Endothelial cell of umbilical vein (primary cell): ENCODE measurements at regions not wholly inside any gene's neighbourhood (a gene's known extent, or its start where the extent isn't known, plus 50 kb on each side); places are given as distances from the start of the nearest gene placed in this dataset.

ENCODE experiments used
- BruUV-seq: library from RNA; stranded (reverse); fragments of 400-500 nt; replicated peaks from 2 replicates; lab custom pipeline; 2021; lab: Mats Ljungman, UMichigan
- CTCF ChIA-PET: fragments of 300-600, 350-600 bp; sonication (Branson Sonifier 250); formaldehyde crosslinking; loops from one replicate; lab custom pipeline; 2021; ENCODE audit warnings: antibody characterized with exemption, inconsistent platforms; lab: Charles Lee
- POLR2A ChIA-PET: fragments of 300-600, 350-600 bp; sonication (Branson Sonifier 250); formaldehyde crosslinking; loops from one replicate; lab custom pipeline; 2021; ENCODE audit warnings: antibody characterized with exemption, inconsistent platforms; lab: Charles Lee
- DNase-seq: peaks from one replicate; pipeline ENCODE4 v3.0.0-alpha.2; 2011; ENCODE audit warnings: low read depth, low spot score
- FAIRE-seq: peaks from 2 replicates; lab custom pipeline; 2011; peaks lifted over from hg19 to GRCh38; lab: Jason Lieb, UNC
- H2AFZ ChIP-seq: 2 replicates; pipeline ENCODE4 v1.6.0; 2012; ENCODE audit warnings: low read depth, low read length, control low read depth, inconsistent platforms
- H3K27ac ChIP-seq: 2 replicates; pipeline ENCODE4 v1.5.1; 2011; ENCODE audit warnings: low read depth, mild to moderate bottlenecking, control low read depth, low read length, moderate library complexity; ENCODE audit not compliant: insufficient read depth
- H3K27me3 ChIP-seq, 2 experiments: 2 replicates each; pipeline versions ENCODE4 v1.6.0 to v1.6.1; 2011; ENCODE audit warnings: low read length in 2 of 2, mixed read lengths in 1 of 2; ENCODE audit not compliant: control insufficient read depth in 2 of 2, insufficient read depth in 2 of 2
- H3K36me3 ChIP-seq, 2 experiments: 2 replicates in 1 of 2; 3 replicates in 1 of 2; pipeline ENCODE4 v1.5.1; 2011; ENCODE audit warnings: low read length in 2 of 2, mild to moderate bottlenecking in 1 of 2, moderate library complexity in 1 of 2; ENCODE audit not compliant: control insufficient read depth in 2 of 2, insufficient read depth in 2 of 2; ENCODE audit errors: extremely low read depth in 1 of 2
- H3K4me1 ChIP-seq: 3 replicates; pipeline ENCODE4 v1.5.1; 2011; ENCODE audit warnings: mild to moderate bottlenecking, low read length; ENCODE audit not compliant: control insufficient read depth, insufficient read depth; ENCODE audit errors: extremely low read depth
- H3K4me2 ChIP-seq: 2 replicates; pipeline ENCODE4 v1.6.1; 2011; ENCODE audit warnings: low read length, control low read depth, mixed read lengths; ENCODE audit not compliant: insufficient read depth
- H3K4me3 ChIP-seq, 3 experiments: fragments of 200-600 bp in 1 of 3; sonication (generic), shearing (Covaris generic) in 1 of 3; replicated peaks in 1 of 3; 2 replicates each; pipeline ENCODE4 v1.5.1; 2011 to 2016; ENCODE audit warnings: control low read depth in 3 of 3, low read length in 3 of 3, mild to moderate bottlenecking in 2 of 3, inconsistent platforms in 1 of 3, low read depth in 1 of 3, moderate library complexity in 1 of 3; ENCODE audit not compliant: insufficient read depth in 1 of 3
- H3K79me2 ChIP-seq: 2 replicates; pipeline ENCODE4 v1.6.0; 2012; ENCODE audit warnings: low read length, inconsistent platforms; ENCODE audit not compliant: control insufficient read depth, insufficient read depth
- H3K9ac ChIP-seq: replicated peaks from 2 replicates; pipeline ENCODE3; 2011; ENCODE audit warnings: low read length, control low read depth; ENCODE audit not compliant: insufficient read depth; ENCODE audit errors: extremely low read depth
- H3K9me1 ChIP-seq: replicated peaks from 3 replicates; pipeline ENCODE4 v1.6.0; 2011; ENCODE audit warnings: mild to moderate bottlenecking, low read length; ENCODE audit not compliant: control insufficient read depth, insufficient read depth; ENCODE audit errors: extremely low read depth
- H3K9me3 ChIP-seq: replicated peaks from 2 replicates; pipeline ENCODE4 v1.5.1; 2012; ENCODE audit warnings: low read length, inconsistent platforms; ENCODE audit not compliant: control insufficient read depth, insufficient read depth
- H4K20me1 ChIP-seq: replicated peaks from 2 replicates; pipeline ENCODE3; 2011; ENCODE audit warnings: mild to moderate bottlenecking, low read length; ENCODE audit not compliant: control insufficient read depth, insufficient read depth; ENCODE audit errors: extremely low read depth
- CTCF ChIP-seq, 2 donors: IDR thresholded peaks; 1 replicate in 1 of 2; 2 replicates in 1 of 2; pipeline ENCODE4 v1.5.1; 2011; ENCODE audit warnings: low read length in 2 of 2, mild to moderate bottlenecking in 2 of 2, moderate library complexity in 2 of 2, control low read depth in 1 of 2, inconsistent platforms in 1 of 2, low read depth in 1 of 2; ENCODE audit not compliant: insufficient read depth in 1 of 2; ENCODE audit errors: extremely low read depth in 1 of 2
- EZH2 ChIP-seq: IDR thresholded peaks from 2 replicates; pipeline ENCODE4 v1.6.1; 2012; ENCODE audit warnings: borderline replicate concordance, low read depth, mild to moderate bottlenecking, moderate library complexity, low read length, inconsistent platforms; ENCODE audit not compliant: severe bottlenecking
- FOS ChIP-seq: IDR thresholded peaks from 2 replicates; pipeline ENCODE4 v1.6.1; 2011; ENCODE audit warnings: mild to moderate bottlenecking, low read length, moderate library complexity, borderline replicate concordance; ENCODE audit not compliant: insufficient read depth
- GATA2 ChIP-seq: IDR thresholded peaks from 2 replicates; pipeline ENCODE4 v1.7.0; 2011; ENCODE audit warnings: low read depth, mild to moderate bottlenecking, moderate library complexity, mixed read lengths, low read length; ENCODE audit not compliant: insufficient read length, insufficient read depth
- JUN ChIP-seq: IDR thresholded peaks from 2 replicates; pipeline ENCODE4 v1.6.1; 2011; ENCODE audit warnings: borderline replicate concordance, low read depth; ENCODE audit not compliant: insufficient read length, insufficient read depth
- MAX ChIP-seq: IDR thresholded peaks from 2 replicates; pipeline ENCODE4 v1.6.1; 2011; ENCODE audit not compliant: insufficient read depth, insufficient read length
- MYC ChIP-seq: IDR thresholded peaks from one replicate; pipeline ENCODE4 v1.6.1; 2011; ENCODE audit warnings: mild to moderate bottlenecking, low read depth, low read length
- POLR2A ChIP-seq: IDR thresholded peaks from 2 replicates; pipeline ENCODE4 v1.6.1; 2012; ENCODE audit warnings: low read depth, mild to moderate bottlenecking, control low read depth, low read length
- POLR2AphosphoS5 ChIP-seq: IDR thresholded peaks from 2 replicates; pipeline ENCODE4 v1.6.1; 2012; ENCODE audit warnings: low read depth, mild to moderate bottlenecking, control low read depth, low read length, moderate library complexity; ENCODE audit not compliant: insufficient read depth
- dilution Hi-C: fragments of 300-500 bp; cut with MboI; formaldehyde crosslinking; loops from one replicate; pipeline ENCODE4 v1.15.0; 2019; ENCODE audit warnings: low sequenced_read_pairs; ENCODE audit not compliant: extremely low pct_ligation_motif_present
- intact Hi-C: fragments of 100-400 bp; cut with micrococcal nuclease; formaldehyde crosslinking; loops from one replicate; pipeline ENCODE4 v1.10.0; 2022

DNA sequence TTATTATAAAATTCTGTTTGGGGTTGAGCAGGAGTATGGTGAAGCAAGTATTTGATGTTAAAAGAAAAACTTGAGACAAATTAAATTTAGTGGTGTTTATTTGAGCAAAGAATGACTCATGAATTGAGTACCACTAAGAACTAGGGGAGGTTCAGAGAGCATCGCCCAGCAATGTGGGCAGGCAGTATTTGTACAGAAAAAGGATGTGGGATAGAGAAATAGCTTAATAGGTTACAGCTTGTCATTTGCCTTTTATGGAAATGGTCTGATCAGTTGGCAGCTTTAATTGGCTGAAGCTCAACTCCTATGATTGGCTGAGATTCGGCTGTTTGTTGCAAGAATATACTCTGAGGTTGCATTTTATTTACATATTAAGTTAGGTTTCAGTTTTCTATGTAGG is 68.2 kb downstream of the LRATD1 start:
- H3K9ac ChIP-seq: no peak overlapping the region
- no peak overlapping the region for H3K4me2 ChIP-seq
- no peaks in the 10 kb centered on the region for H3K36me3 ChIP-seq
- peaks cover 3% of the 10 kb centered on the region for H3K9me3 ChIP-seq
- POLR2A ChIA-PET: no interaction called here
- H3K27ac ChIP-seq: no peak overlapping the region
- H3K4me1 ChIP-seq: no peaks in the 10 kb centered on the region
- dilution Hi-C loops (no loop called here), intact Hi-C loops (no loop called here)
- no peaks in the 10 kb centered on the region for H3K79me2 ChIP-seq
- DNase-seq (no peak), FAIRE-seq (no peak)
- no peak overlapping the region for H2AFZ ChIP-seq
- CTCF ChIA-PET: no interaction called here
- no peak overlapping the region for H3K4me3 ChIP-seq
- no peaks in the 10 kb centered on the region for H3K9me1 ChIP-seq
- TF ChIP-seq POLR2A: no peak
- TF ChIP-seq GATA2: no peak
- TF ChIP-seq POLR2AphosphoS5: no peak
- no peak for TF ChIP-seq EZH2
- no peak for TF ChIP-seq CTCF (IDR thresholded peaks at IDR 0.05; ENCODE audit: extremely low read depth in 1 of 2, insufficient read depth in 1 of 2, low read depth in 1 of 2, low read length in 2 of 2)
- TF ChIP-seq JUN: no peak
- no peak for TF ChIP-seq MYC
- TF ChIP-seq FOS: no peak
- no peak for TF ChIP-seq MAX
- no TSS peak for BruUV-seq
- H4K20me1 ChIP-seq: no peaks in the 10 kb centered on the region
- no peaks in the 10 kb centered on the region for H3K27me3 ChIP-seq
